ENCODE measurements at regions not wholly inside any gene's neighbourhood (a gene's known extent, or its start where the extent isn't known, plus 50 kb on each side); places are given as distances from the start of the nearest gene placed in this dataset.

DNA sequence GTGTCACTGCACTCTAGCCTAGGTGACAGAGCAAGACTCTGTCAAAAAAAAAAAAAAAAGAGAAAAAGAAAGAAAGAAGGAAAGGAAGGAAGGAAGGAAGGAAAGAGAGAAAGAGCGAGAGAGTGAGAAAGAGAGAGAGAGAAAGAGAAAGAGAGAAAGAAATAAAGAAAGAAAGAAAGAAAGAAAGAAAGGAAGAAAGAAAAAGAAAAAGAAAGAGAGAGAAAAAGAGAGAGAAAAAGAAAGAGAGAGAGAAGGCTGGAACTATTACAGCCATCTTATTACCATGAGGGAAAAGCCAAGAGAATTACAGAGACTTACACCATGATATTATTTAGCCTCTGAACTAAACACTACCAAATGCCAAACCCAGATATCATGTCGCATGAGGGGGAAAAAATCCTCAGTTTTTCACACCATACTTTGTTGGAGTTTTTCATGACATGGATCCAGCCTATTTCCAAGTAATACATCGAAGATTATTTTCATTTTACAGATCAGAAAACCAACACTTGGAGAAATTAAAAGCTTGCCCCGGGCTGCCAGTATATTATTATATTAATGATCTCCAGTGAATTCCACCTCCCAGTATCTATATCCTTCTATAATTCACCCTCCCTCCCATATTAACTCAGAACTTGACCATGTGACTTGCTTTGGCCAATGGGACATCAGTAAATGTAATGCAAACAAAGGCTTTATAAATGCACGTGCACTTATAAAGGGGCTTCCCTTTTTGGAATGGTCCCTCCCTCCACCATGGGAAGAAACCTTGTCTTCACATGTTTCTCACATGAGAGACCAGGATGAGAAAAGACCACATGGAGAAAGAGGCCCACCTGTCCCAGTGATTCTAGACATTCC lies 148.6 kb downstream of the MIS18A start:
- TF ChIP-seq CTCF (conservative IDR thresholded peaks at IDR 0.05 in 1 of 2, IDR thresholded peaks at IDR 0.05 in 1 of 2; ENCODE audit: extremely low read depth in 1 of 2, insufficient read depth in 1 of 2, low read depth in 1 of 2, low read length in 2 of 2) (no peak), EZH2 (IDR thresholded peaks at IDR 0.05; ENCODE audit: borderline replicate concordance, low read length) (no peak)

Measured in mammary epithelial cell (primary cell).